Mucosa of descending colon (tissue), 3 donors: ENCODE measurements at regions not wholly inside any gene's neighbourhood (a gene's known extent, or its start where the extent isn't known, plus 50 kb on each side); places are given as distances from the start of the nearest gene placed in this dataset.

ENCODE experiments used
- ATAC-seq: fragments of 200-7000 bp; cut with Tn5 transposase; one replicate; pipeline ENCODE4 v1.9.1; 2020; ENCODE audit warnings: mild to moderate bottlenecking, moderate library complexity
- DNase-seq, 3 donors: peaks; one replicate each; pipeline ENCODE4 v3.0.0-alpha.2; 2020
- H3K36me3 ChIP-seq: fragments of 200-600 bp; one replicate; pipeline ENCODE4 v1.8.0; 2021; ENCODE audit warnings: low read depth, mild to moderate bottlenecking
- H3K4me1 ChIP-seq: fragments of 200-600 bp; one replicate; pipeline ENCODE4 v1.8.0; 2021; ENCODE audit warnings: low read depth, mild to moderate bottlenecking
- H3K4me3 ChIP-seq: fragments of 200-600 bp; one replicate; pipeline ENCODE4 v1.8.0; 2021; ENCODE audit warnings: mild to moderate bottlenecking
- H3K9me3 ChIP-seq: fragments of 200-600 bp; one replicate; pipeline ENCODE4 v1.8.0; 2021; ENCODE audit warnings: mild to moderate bottlenecking
- intact Hi-C, 2 donors: fragments of 100-400 bp; cut with DNase I in 1 of 2; cut with micrococcal nuclease in 1 of 2; formaldehyde crosslinking; loops; one replicate each; pipeline versions ENCODE4 v1.11.0 to v1.11.1; 2022; cut with DNase I, micrococcal nuclease
- TF ChIP-seq, protein P1 (sequence below): fragments of 200-600 bp; IDR thresholded peaks from one replicate; pipeline ENCODE4 v1.8.0; 2022; ENCODE audit warnings: antibody characterized with exemption, mild to moderate bottlenecking
- donor health status: DM: no; HTN: no; CAD: no; lungs with moderate emphysema.
- donor health status: DM: no; HTN: no; CAD: no.
- donor health status: DM: no; HTN: yes; CAD: no.

- intact Hi-C loops = no loop called here
- TF ChIP-seq, protein P1, sequence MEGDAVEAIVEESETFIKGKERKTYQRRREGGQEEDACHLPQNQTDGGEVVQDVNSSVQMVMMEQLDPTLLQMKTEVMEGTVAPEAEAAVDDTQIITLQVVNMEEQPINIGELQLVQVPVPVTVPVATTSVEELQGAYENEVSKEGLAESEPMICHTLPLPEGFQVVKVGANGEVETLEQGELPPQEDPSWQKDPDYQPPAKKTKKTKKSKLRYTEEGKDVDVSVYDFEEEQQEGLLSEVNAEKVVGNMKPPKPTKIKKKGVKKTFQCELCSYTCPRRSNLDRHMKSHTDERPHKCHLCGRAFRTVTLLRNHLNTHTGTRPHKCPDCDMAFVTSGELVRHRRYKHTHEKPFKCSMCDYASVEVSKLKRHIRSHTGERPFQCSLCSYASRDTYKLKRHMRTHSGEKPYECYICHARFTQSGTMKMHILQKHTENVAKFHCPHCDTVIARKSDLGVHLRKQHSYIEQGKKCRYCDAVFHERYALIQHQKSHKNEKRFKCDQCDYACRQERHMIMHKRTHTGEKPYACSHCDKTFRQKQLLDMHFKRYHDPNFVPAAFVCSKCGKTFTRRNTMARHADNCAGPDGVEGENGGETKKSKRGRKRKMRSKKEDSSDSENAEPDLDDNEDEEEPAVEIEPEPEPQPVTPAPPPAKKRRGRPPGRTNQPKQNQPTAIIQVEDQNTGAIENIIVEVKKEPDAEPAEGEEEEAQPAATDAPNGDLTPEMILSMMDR = no peak
- Histone ChIP-seq H3K36me3 (no peaks in the 10 kb centered on the region), H3K4me1 (no peaks in the 10 kb centered on the region), H3K9me3 (no peaks in the 10 kb centered on the region), H3K4me3 (no peak overlapping the region)
- ATAC-seq (no peak), DNase-seq (no peak)
These were observed 211.2 kb downstream of the COX18 start for GRCh38 chr4:72858328-72858727.

GRCh38 chr4:72857787-72858186 lies 211.7 kb downstream of the COX18 start:
- DNase-seq = no peak
- ATAC-seq = no peak
- no peak overlapping the region for H3K4me3 ChIP-seq
- intact Hi-C loops = no loop called here
- TF ChIP-seq, protein P1 = no peak
- H3K9me3 ChIP-seq = no peaks in the 10 kb centered on the region
- no peaks in the 10 kb centered on the region for H3K36me3 ChIP-seq
- no peaks in the 10 kb centered on the region for H3K4me1 ChIP-seq

- no peaks in the 10 kb centered on the region for H3K36me3 ChIP-seq
- intact Hi-C loops = no loop called here
- no peaks in the 10 kb centered on the region for H3K4me1 ChIP-seq
- no peak for ATAC-seq
- no peak overlapping the region for H3K4me3 ChIP-seq
- no peak for DNase-seq
- no peaks in the 10 kb centered on the region for H3K9me3 ChIP-seq
- TF ChIP-seq, protein P1 = no peak
These were observed 212.3 kb downstream of the COX18 start for GRCh38 chr4:72857216-72857615.

GRCh38 chr4:72846280-72847111 lies 223.0 kb downstream of the COX18 start:
- Histone ChIP-seq H3K4me3 (no peak overlapping the region), H3K4me1 (no peaks in the 10 kb centered on the region), H3K9me3 (no peaks in the 10 kb centered on the region), H3K36me3 (no peaks in the 10 kb centered on the region)
- TF ChIP-seq, protein P1 = no peak
- DNase-seq (peak in 1 of 3 donors; percentile 1), ATAC-seq (no peak)
- intact Hi-C loops = no loop called here

DNA sequence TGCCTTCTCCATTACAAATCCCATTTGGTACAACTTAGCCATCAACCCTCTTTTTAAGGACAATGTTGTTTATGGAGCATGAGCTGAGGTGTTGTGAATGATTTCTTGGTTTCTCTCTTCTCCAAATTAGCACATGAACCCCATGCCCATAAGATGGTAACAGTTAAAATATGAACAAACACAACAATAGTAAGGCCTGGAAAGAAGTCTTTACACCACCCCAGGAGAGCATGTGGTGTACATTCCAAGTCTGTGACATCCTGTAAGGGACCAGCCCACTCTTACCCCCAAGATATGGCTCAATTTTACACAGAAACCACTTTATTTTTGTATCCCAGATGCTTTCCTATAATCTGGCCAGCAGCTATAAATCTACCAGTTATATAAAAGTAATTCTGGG lies 226.1 kb downstream of the COX18 start:
- Histone ChIP-seq H3K36me3 (no peaks in the 10 kb centered on the region), H3K4me1 (no peaks in the 10 kb centered on the region), H3K4me3 (no peak overlapping the region), H3K9me3 (no peaks in the 10 kb centered on the region)
- ATAC-seq (no peak), DNase-seq (no peak)
- TF ChIP-seq, protein P1 = no peak
- intact Hi-C loops = no loop called here
